ENCODE measurements at regions not wholly inside any gene's neighbourhood (a gene's known extent, or its start where the extent isn't known, plus 50 kb on each side); places are given as distances from the start of the nearest gene placed in this dataset.
A peak's percentile ranks its signal among the peaks of the same experiment; 100 is the strongest.

GRCh38 chr11:13091373-13091772 lies 82.3 kb downstream of the RASSF10 start:
- DNase-seq = no peak
- no peak for TF ChIP-seq POLR2A (IDR thresholded peaks at IDR 0.05)
- no peak for TF ChIP-seq CTCF (IDR thresholded peaks at IDR 0.05)
- no peaks in the 10 kb centered on the region for H3K27me3 ChIP-seq
- no peak overlapping the region for H3K27ac ChIP-seq
- no peak overlapping the region for H3K4me3 ChIP-seq
- H3K4me1 ChIP-seq = no peaks in the 10 kb centered on the region
- no peaks in the 10 kb centered on the region for H3K36me3 ChIP-seq (ENCODE audit: low read depth, missing control alignments)
- intact Hi-C loops (cut with DNase I; ENCODE audit: low total_unique reads) = no loop called here
- no peaks in the 10 kb centered on the region for H3K9me3 ChIP-seq

- Histone ChIP-seq H3K27me3 (no peaks in the 10 kb centered on the region), H3K9me3 (no peaks in the 10 kb centered on the region), H3K27ac (no peak overlapping the region), H3K36me3 (ENCODE audit: low read depth, missing control alignments) (no peaks in the 10 kb centered on the region), H3K4me1 (no peaks in the 10 kb centered on the region), H3K4me3 (no peak overlapping the region)
- DNase-seq = no peak
- intact Hi-C loops (cut with DNase I; ENCODE audit: low total_unique reads) = no loop called here
- 82 to 88% methylated on average over 1 of the region's 1 CpG for WGBS, 2 donors
- no peak for TF ChIP-seq CTCF (IDR thresholded peaks at IDR 0.05)
- no peak for TF ChIP-seq POLR2A (IDR thresholded peaks at IDR 0.05)
Measured at GRCh38 chr11:13091804-13092203, 82.7 kb downstream of the RASSF10 start.

GRCh38 chr11:13094930-13095687 lies 86.0 kb downstream of the RASSF10 start:
- Histone ChIP-seq H3K4me3 (no peak overlapping the region), H3K9me3 (no peaks in the 10 kb centered on the region), H3K4me1 (no peaks in the 10 kb centered on the region), H3K36me3 (ENCODE audit: low read depth, missing control alignments) (no peaks in the 10 kb centered on the region), H3K27ac (no peak overlapping the region), H3K27me3 (no peaks in the 10 kb centered on the region)
- DNase-seq = no peak
- intact Hi-C loops (cut with DNase I; ENCODE audit: low total_unique reads) = no loop called here
- WGBS, 2 donors = 40 to 49% methylated on average over 6 of the region's 6 CpGs
- TF ChIP-seq POLR2A (IDR thresholded peaks at IDR 0.05) = no peak
- no peak for TF ChIP-seq CTCF (IDR thresholded peaks at IDR 0.05)

- WGBS, 2 donors = 53 to 58% methylated on average over 2 to 3 of the region's 3 CpGs
- no peaks in the 10 kb centered on the region for H3K9me3 ChIP-seq
- no peaks in the 10 kb centered on the region for H3K36me3 ChIP-seq (ENCODE audit: low read depth, missing control alignments)
- no peak for TF ChIP-seq CTCF (IDR thresholded peaks at IDR 0.05)
- H3K4me1 ChIP-seq = no peaks in the 10 kb centered on the region
- H3K27ac ChIP-seq = no peak overlapping the region
- H3K27me3 ChIP-seq = no peaks in the 10 kb centered on the region
- no peak overlapping the region for H3K4me3 ChIP-seq
- peak; percentile 70 for DNase-seq
- intact Hi-C loops (cut with DNase I; ENCODE audit: low total_unique reads) = no loop called here
Measured at GRCh38 chr11:13098063-13098462, 88.9 kb downstream of the RASSF10 start.

- Histone ChIP-seq H3K4me1 (no peaks in the 10 kb centered on the region), H3K9me3 (no peaks in the 10 kb centered on the region), H3K4me3 (no peak overlapping the region), H3K36me3 (ENCODE audit: low read depth, missing control alignments) (no peaks in the 10 kb centered on the region), H3K27me3 (no peaks in the 10 kb centered on the region), H3K27ac (no peak overlapping the region)
- no peak for DNase-seq
- 71 to 72% methylated on average over 3 of the region's 3 CpGs for WGBS, 2 donors
- TF ChIP-seq CTCF (IDR thresholded peaks at IDR 0.05) = no peak
- TF ChIP-seq POLR2A (IDR thresholded peaks at IDR 0.05) = no peak
- intact Hi-C loops (cut with DNase I; ENCODE audit: low total_unique reads) = no loop called here
Measured at GRCh38 chr11:13098616-13099289, 89.6 kb downstream of the RASSF10 start.
